H9 (cell line): ENCODE measurements at regions not wholly inside any gene's neighbourhood (a gene's known extent, or its start where the extent isn't known, plus 50 kb on each side); places are given as distances from the start of the nearest gene placed in this dataset.

Experiments
- DNase-seq: peaks from one replicate; pipeline ENCODE4 v3.0.0-alpha.2; 2017
- H2AFZ ChIP-seq: one replicate; pipeline ENCODE4 v1.6.1; 2013; ENCODE audit warnings: mild to moderate bottlenecking, low read length, control low read depth, moderate library complexity
- H2AK5ac ChIP-seq: 2 replicates; pipeline ENCODE4 v1.6.1; 2013; ENCODE audit warnings: low read length, control low read depth, mixed read lengths; ENCODE audit not compliant: insufficient read length
- H2BK120ac ChIP-seq: one replicate; pipeline ENCODE4 v1.6.1; 2013; ENCODE audit warnings: low read depth, mild to moderate bottlenecking, low read length, control low read depth, inconsistent platforms; ENCODE audit not compliant: poor library complexity, severe bottlenecking
- H2BK12ac ChIP-seq: 2 replicates; pipeline ENCODE4 v1.6.1; 2013; ENCODE audit warnings: low read length, control low read depth, mixed read lengths, low read depth; ENCODE audit not compliant: insufficient read length
- H2BK15ac ChIP-seq: 2 replicates; pipeline ENCODE4 v1.6.1; 2013; ENCODE audit warnings: low read depth, low read length, control low read depth
- H2BK20ac ChIP-seq: one replicate; pipeline ENCODE4 v1.6.1; 2013; ENCODE audit warnings: low read depth, mild to moderate bottlenecking, low read length, control low read depth, inconsistent platforms; ENCODE audit not compliant: poor library complexity, severe bottlenecking
- H2BK5ac ChIP-seq: 2 replicates; pipeline ENCODE4 v1.6.1; 2013; ENCODE audit warnings: low read length, control low read depth, mixed read lengths; ENCODE audit not compliant: insufficient read length
- H3K14ac ChIP-seq: 2 replicates; pipeline ENCODE4 v1.6.1; 2013; ENCODE audit warnings: low read length, control low read depth; ENCODE audit not compliant: insufficient read depth
- H3K18ac ChIP-seq: 2 replicates; pipeline ENCODE4 v1.6.1; 2013; ENCODE audit warnings: low read depth, mild to moderate bottlenecking, mixed read lengths, low read length, control low read depth; ENCODE audit not compliant: insufficient read length
- H3K23ac ChIP-seq: 2 replicates; pipeline ENCODE4 v1.6.1; 2013; ENCODE audit warnings: low read length, control low read depth, mixed read lengths, low read depth; ENCODE audit not compliant: insufficient read length
- H3K23me2 ChIP-seq: 2 replicates; pipeline ENCODE4 v1.6.1; 2013; ENCODE audit warnings: low read depth, mild to moderate bottlenecking, mixed read lengths, low read length, control low read depth; ENCODE audit not compliant: insufficient read length, poor library complexity, severe bottlenecking
- H3K27ac ChIP-seq: 2 replicates; pipeline ENCODE4 v1.5.1; 2013; ENCODE audit warnings: low read length, control low read depth, mixed read lengths, low read depth; ENCODE audit not compliant: insufficient read length
- H3K27me3 ChIP-seq: 2 replicates; pipeline ENCODE4 v1.6.1; 2013; ENCODE audit warnings: low read length, control low read depth, inconsistent platforms; ENCODE audit not compliant: insufficient read depth
- H3K4ac ChIP-seq: 2 replicates; pipeline ENCODE4 v1.6.1; 2013; ENCODE audit warnings: low read depth, mild to moderate bottlenecking, control low read depth, inconsistent platforms, low read length, moderate library complexity
- H3K4me1 ChIP-seq: 2 replicates; pipeline ENCODE4 v1.6.1; 2013; ENCODE audit warnings: low read length, control low read depth, inconsistent platforms; ENCODE audit not compliant: insufficient read depth
- H3K4me2 ChIP-seq: 2 replicates; pipeline ENCODE4 v1.6.1; 2013; ENCODE audit warnings: low read length, control low read depth, mixed read lengths; ENCODE audit not compliant: insufficient read length, insufficient read depth
- H3K56ac ChIP-seq: 2 replicates; pipeline ENCODE4 v1.6.1; 2013; ENCODE audit warnings: low read depth, mild to moderate bottlenecking, mixed read lengths, low read length, control low read depth; ENCODE audit not compliant: insufficient read length
- H3K79me1 ChIP-seq: 2 replicates; pipeline ENCODE4 v1.6.1; 2013; ENCODE audit warnings: low read depth, mild to moderate bottlenecking, moderate library complexity, low read length, control low read depth, inconsistent platforms; ENCODE audit not compliant: insufficient read depth, poor library complexity, severe bottlenecking
- H3K79me2 ChIP-seq: 2 replicates; pipeline ENCODE4 v1.6.1; 2013; ENCODE audit warnings: low read length, control low read depth, inconsistent platforms; ENCODE audit not compliant: insufficient read depth
- H3K9ac ChIP-seq: 2 replicates; pipeline ENCODE4 v1.6.1; 2013; ENCODE audit warnings: low read length, control low read depth, mixed read lengths; ENCODE audit not compliant: insufficient read length; ENCODE audit errors: extremely low read depth
- H3K9me3 ChIP-seq: one replicate; pipeline ENCODE4 v1.6.1; 2013; ENCODE audit warnings: low read depth, low read length, inconsistent platforms; ENCODE audit not compliant: control insufficient read depth
- H3T11ph ChIP-seq: one replicate; pipeline ENCODE4 v1.6.1; 2013; ENCODE audit warnings: mild to moderate bottlenecking, low read length, control low read depth, inconsistent platforms
- H4K20me1 ChIP-seq: one replicate; pipeline ENCODE4 v1.6.1; 2013; ENCODE audit not compliant: control insufficient read depth, insufficient read length, insufficient read depth
- H4K5ac ChIP-seq: 2 replicates; pipeline ENCODE4 v1.6.1; 2013; ENCODE audit warnings: low read depth, mild to moderate bottlenecking, mixed read lengths, low read length, control low read depth; ENCODE audit not compliant: insufficient read length
- H4K8ac ChIP-seq: replicated peaks from 2 replicates; pipeline ENCODE4 v1.6.1; 2013; ENCODE audit warnings: low read length, control low read depth, mixed read lengths, low read depth; ENCODE audit not compliant: insufficient read length
- H4K91ac ChIP-seq: 2 replicates; pipeline ENCODE4 v1.6.1; 2013; ENCODE audit warnings: low read depth, mild to moderate bottlenecking, moderate library complexity, mixed read lengths, low read length, control low read depth; ENCODE audit not compliant: insufficient read length
- H3K27ac Mint-ChIP-seq, 3 experiments: 2 replicates in 2 of 3; 3 replicates in 1 of 3; pipeline ENCODE4 v1.8.0; 2020 to 2021; ENCODE audit warnings: mixed read lengths in 3 of 3, mild to moderate bottlenecking in 1 of 3, moderate library complexity in 1 of 3
- H3K27me3 Mint-ChIP-seq: 2 replicates; pipeline ENCODE4 v1.8.0; 2021; ENCODE audit warnings: low read depth, mild to moderate bottlenecking, moderate library complexity, mixed read lengths
- H3K36me3 Mint-ChIP-seq, 3 experiments: 2 replicates in 2 of 3; 3 replicates in 1 of 3; pipeline ENCODE4 v1.8.0; 2020 to 2021; ENCODE audit warnings: low read depth in 3 of 3, mixed read lengths in 3 of 3; ENCODE audit not compliant: insufficient read depth in 1 of 3
- H3K4me1 Mint-ChIP-seq, 2 experiments: 2 replicates each; pipeline ENCODE4 v1.8.0; 2020; ENCODE audit warnings: mixed read lengths in 2 of 2
- H3K4me3 Mint-ChIP-seq, 2 experiments: 2 replicates in 1 of 2; 3 replicates in 1 of 2; pipeline ENCODE4 v1.8.0; 2020 to 2021; ENCODE audit warnings: mild to moderate bottlenecking in 2 of 2, mixed read lengths in 2 of 2, moderate library complexity in 1 of 2
- H3K9me3 Mint-ChIP-seq, 2 experiments: 2 replicates in 1 of 2; 3 replicates in 1 of 2; pipeline ENCODE4 v1.8.0; 2020; ENCODE audit warnings: mild to moderate bottlenecking in 2 of 2, mixed read lengths in 2 of 2, moderate library complexity in 1 of 2
- CTCF ChIP-seq: fragments of 200-600 bp; sonication (generic); conservative IDR thresholded peaks from 3 replicates; pipeline ENCODE4 v1.8.0; 2021; ENCODE audit warnings: antibody characterized with exemption, mild to moderate bottlenecking

GRCh38 chr2:129118296-129118695 is 799.6 kb upstream of the HS6ST1 start:
- Histone ChIP-seq H2BK12ac (no peak overlapping the region), H3K27ac (no peak overlapping the region), H3K23me2 (no peaks in the 10 kb centered on the region), H3K4me2 (no peak overlapping the region), H2BK20ac (no peak overlapping the region), H3K79me2 (no peaks in the 10 kb centered on the region), H3K27me3 (no peaks in the 10 kb centered on the region), H4K8ac (no peak overlapping the region), H3K56ac (no peak overlapping the region), H3K9ac (no peak overlapping the region), H2BK15ac (no peak overlapping the region), H2BK5ac (no peak overlapping the region), H4K20me1 (no peaks in the 10 kb centered on the region), H3K18ac (no peak overlapping the region), H3K79me1 (no peaks in the 10 kb centered on the region), H3K9me3 (no peaks in the 10 kb centered on the region), H4K91ac (no peak overlapping the region), H2AK5ac (no peak overlapping the region), H3K4me1 (no peaks in the 10 kb centered on the region), H3K14ac (no peak overlapping the region), H2BK120ac (no peak overlapping the region), H4K5ac (no peak overlapping the region), H2AFZ (no peak overlapping the region), H3T11ph (no peak overlapping the region), H3K4ac (no peak overlapping the region), H3K23ac (no peak overlapping the region)
- DNase-seq, result no peak
- Mint-ChIP-seq H3K4me3 (no peak overlapping the region), H3K9me3 (peaks cover 2 to 3% of the 10 kb centered on the region in 2 experiments; a peak in 3 of 5 replicates), H3K27ac (no peak overlapping the region; a peak in 1 of 7 replicates), H3K4me1 (no peaks in the 10 kb centered on the region), H3K27me3 (no peaks in the 10 kb centered on the region; the same call in 1 of the 2 replicates), H3K36me3 (0 out of 7 replicates have a peak, but pooled peaks cover 0 to 9% (median 0%) of the 10 kb centered on the region in 3 experiments)
- no peak for TF ChIP-seq CTCF
